ENCODE measurements at regions not wholly inside any gene's neighbourhood (a gene's known extent, or its start where the extent isn't known, plus 50 kb on each side); places are given as distances from the start of the nearest gene placed in this dataset.

DNA sequence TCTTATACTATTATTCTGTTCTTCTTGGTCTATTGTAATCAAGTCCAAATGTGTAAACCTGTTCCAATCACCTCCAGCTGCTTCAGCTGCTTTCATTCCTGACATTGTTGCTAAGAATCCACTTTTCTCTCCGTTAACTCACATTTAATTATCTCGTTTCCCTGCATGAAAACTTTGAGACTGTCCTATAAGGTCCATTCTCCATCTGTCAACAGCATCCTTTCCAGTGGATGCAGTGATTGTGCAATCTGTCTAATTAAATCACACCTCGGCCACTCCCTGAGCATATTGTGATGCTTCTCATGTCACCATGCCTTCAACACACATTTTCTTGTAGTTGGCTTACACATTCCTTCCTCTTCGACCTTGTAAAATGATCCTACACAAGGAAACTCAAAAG, 1626.9 kb upstream of the SLC10A2 start:
- intact Hi-C loops (cut with micrococcal nuclease; ENCODE audit: unreplicated experiment), result no loop called here
- Histone ChIP-seq H3K79me2 (ENCODE audit: insufficient read depth, low read depth, low read length) (no peaks in the 10 kb centered on the region), H2AFZ (ENCODE audit: low read length) (no peak overlapping the region), H3K9me2 (ENCODE audit: insufficient read depth, low read length) (no peaks in the 10 kb centered on the region), H3K4me2 (ENCODE audit: low read length) (no peak overlapping the region), H3K27ac (ENCODE audit: low read depth, low read length, poor library complexity, severe bottlenecking) (no peak overlapping the region), H3K4me1 (ENCODE audit: insufficient read depth, low read length, poor library complexity, severe bottlenecking) (no peaks in the 10 kb centered on the region), H3K36me3 (ENCODE audit: insufficient read depth, low read length) (no peaks in the 10 kb centered on the region), H4K20me1 (ENCODE audit: insufficient read depth, low read length) (no peaks in the 10 kb centered on the region), H3K4me3 (ENCODE audit: low read depth, low read length, poor library complexity, severe bottlenecking) (no peak overlapping the region), H3K9me3 (ENCODE audit: low read length) (no peaks in the 10 kb centered on the region)
- POLR2A ChIA-PET, result no interaction called here
- no TSS peak for BruUV-seq (replicated peaks)
- CTCF ChIA-PET (ENCODE audit: unreplicated experiment), result no interaction called here
- DNase-seq (ENCODE audit: low spot score), result no peak
- TF ChIP-seq, protein P1, sequence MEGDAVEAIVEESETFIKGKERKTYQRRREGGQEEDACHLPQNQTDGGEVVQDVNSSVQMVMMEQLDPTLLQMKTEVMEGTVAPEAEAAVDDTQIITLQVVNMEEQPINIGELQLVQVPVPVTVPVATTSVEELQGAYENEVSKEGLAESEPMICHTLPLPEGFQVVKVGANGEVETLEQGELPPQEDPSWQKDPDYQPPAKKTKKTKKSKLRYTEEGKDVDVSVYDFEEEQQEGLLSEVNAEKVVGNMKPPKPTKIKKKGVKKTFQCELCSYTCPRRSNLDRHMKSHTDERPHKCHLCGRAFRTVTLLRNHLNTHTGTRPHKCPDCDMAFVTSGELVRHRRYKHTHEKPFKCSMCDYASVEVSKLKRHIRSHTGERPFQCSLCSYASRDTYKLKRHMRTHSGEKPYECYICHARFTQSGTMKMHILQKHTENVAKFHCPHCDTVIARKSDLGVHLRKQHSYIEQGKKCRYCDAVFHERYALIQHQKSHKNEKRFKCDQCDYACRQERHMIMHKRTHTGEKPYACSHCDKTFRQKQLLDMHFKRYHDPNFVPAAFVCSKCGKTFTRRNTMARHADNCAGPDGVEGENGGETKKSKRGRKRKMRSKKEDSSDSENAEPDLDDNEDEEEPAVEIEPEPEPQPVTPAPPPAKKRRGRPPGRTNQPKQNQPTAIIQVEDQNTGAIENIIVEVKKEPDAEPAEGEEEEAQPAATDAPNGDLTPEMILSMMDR (conservative IDR thresholded peaks at IDR 0.05; ENCODE audit: low read length), result no peak
- no peak for TF ChIP-seq EZH2phosphoT487 (IDR thresholded peaks at IDR 0.05; ENCODE audit: borderline replicate concordance, low read depth, low read length)

DNA sequence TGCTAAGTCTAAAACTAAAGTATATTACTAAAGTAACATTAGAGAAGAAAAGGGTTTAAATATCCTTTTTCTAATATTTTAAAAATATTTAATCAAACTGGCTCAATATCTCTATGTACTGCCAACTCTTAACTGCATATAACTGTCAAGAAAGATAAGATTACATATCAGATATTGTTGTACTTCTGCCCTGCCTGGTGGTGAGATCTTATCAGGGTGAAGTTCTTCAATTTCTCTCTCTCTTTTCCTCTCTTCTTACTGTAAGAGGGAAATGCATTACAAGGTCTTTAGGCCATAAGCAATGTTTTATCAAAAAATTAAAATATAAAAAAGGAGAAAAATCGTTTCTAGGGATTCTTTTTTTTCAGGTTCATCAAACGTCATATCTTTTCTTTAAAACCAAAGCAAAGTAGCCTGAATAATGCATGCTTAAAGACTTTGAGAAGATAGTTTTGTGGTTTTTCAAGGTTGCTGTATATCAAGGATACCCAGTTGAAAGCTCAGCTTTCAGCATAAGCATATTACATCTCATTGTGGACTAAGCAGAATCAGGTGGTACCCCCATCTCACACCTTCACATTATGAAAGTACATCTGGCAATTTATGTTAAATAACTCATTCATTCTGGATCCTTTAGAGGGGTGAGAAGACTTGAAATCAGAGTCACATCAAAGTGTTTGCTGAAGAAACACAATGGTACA, 1625.7 kb upstream of the SLC10A2 start:
- no peaks in the 10 kb centered on the region for H4K20me1 ChIP-seq (ENCODE audit: insufficient read depth, low read length)
- POLR2A ChIA-PET, result no interaction called here
- no TSS peak for BruUV-seq (replicated peaks)
- intact Hi-C loops (cut with micrococcal nuclease; ENCODE audit: unreplicated experiment), result no loop called here
- H3K9me3 ChIP-seq (ENCODE audit: low read length), result no peaks in the 10 kb centered on the region
- H3K36me3 ChIP-seq (ENCODE audit: insufficient read depth, low read length), result no peaks in the 10 kb centered on the region
- TF ChIP-seq EZH2phosphoT487 (IDR thresholded peaks at IDR 0.05; ENCODE audit: borderline replicate concordance, low read depth, low read length), result no peak
- TF ChIP-seq, protein P1 (conservative IDR thresholded peaks at IDR 0.05; ENCODE audit: low read length), result no peak
- DNase-seq (ENCODE audit: low spot score), result no peak
- H2AFZ ChIP-seq (ENCODE audit: low read length), result no peak overlapping the region
- H3K4me1 ChIP-seq (ENCODE audit: insufficient read depth, low read length, poor library complexity, severe bottlenecking), result no peaks in the 10 kb centered on the region
- H3K4me2 ChIP-seq (ENCODE audit: low read length), result no peak overlapping the region
- H3K27ac ChIP-seq (ENCODE audit: low read depth, low read length, poor library complexity, severe bottlenecking), result no peak overlapping the region
- no peaks in the 10 kb centered on the region for H3K9me2 ChIP-seq (ENCODE audit: insufficient read depth, low read length)
- H3K79me2 ChIP-seq (ENCODE audit: insufficient read depth, low read depth, low read length), result no peaks in the 10 kb centered on the region
- CTCF ChIA-PET (ENCODE audit: unreplicated experiment), result no interaction called here
- no peak overlapping the region for H3K4me3 ChIP-seq (ENCODE audit: low read depth, low read length, poor library complexity, severe bottlenecking)

DNA sequence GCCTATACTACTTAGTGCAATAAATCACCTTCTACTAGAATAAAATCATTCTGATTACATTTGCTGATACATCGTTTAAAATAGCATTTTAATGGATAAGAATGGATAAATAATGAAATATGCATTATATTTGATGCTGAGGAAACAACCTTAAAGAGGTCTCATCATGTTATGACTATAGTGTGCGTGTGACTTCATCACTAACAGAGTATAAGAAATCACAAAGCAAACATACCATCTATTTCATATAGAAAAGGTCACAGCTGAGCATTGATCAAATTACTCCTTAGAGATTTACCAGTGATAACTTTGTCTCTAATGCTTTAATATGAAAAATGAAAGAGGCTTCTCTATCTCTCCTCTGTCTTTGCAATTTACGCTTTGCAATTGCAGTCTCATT, 1620.3 kb upstream of the SLC10A2 start:
- no peaks in the 10 kb centered on the region for H3K9me2 ChIP-seq (ENCODE audit: insufficient read depth, low read length)
- H3K36me3 ChIP-seq (ENCODE audit: insufficient read depth, low read length), result no peaks in the 10 kb centered on the region
- ChIA-PET CTCF (ENCODE audit: unreplicated experiment) (no interaction called here), POLR2A (no interaction called here)
- no peak for DNase-seq (ENCODE audit: low spot score)
- BruUV-seq (replicated peaks), result no TSS peak
- H3K79me2 ChIP-seq (ENCODE audit: insufficient read depth, low read depth, low read length), result no peaks in the 10 kb centered on the region
- no peak overlapping the region for H3K4me2 ChIP-seq (ENCODE audit: low read length)
- no peaks in the 10 kb centered on the region for H3K4me1 ChIP-seq (ENCODE audit: insufficient read depth, low read length, poor library complexity, severe bottlenecking)
- intact Hi-C loops (cut with micrococcal nuclease; ENCODE audit: unreplicated experiment), result no loop called here
- TF ChIP-seq EZH2phosphoT487 (IDR thresholded peaks at IDR 0.05; ENCODE audit: borderline replicate concordance, low read depth, low read length), result no peak
- TF ChIP-seq, protein P1 (conservative IDR thresholded peaks at IDR 0.05; ENCODE audit: low read length), result no peak
- no peaks in the 10 kb centered on the region for H4K20me1 ChIP-seq (ENCODE audit: insufficient read depth, low read length)
- H2AFZ ChIP-seq (ENCODE audit: low read length), result no peak overlapping the region
- H3K27ac ChIP-seq (ENCODE audit: low read depth, low read length, poor library complexity, severe bottlenecking), result no peak overlapping the region
- H3K9me3 ChIP-seq (ENCODE audit: low read length), result no peaks in the 10 kb centered on the region
- H3K4me3 ChIP-seq (ENCODE audit: low read depth, low read length, poor library complexity, severe bottlenecking), result no peak overlapping the region

All from OCI-LY7 (cell line).